GM23338 (cell line): ENCODE measurements at regions not wholly inside any gene's neighbourhood (a gene's known extent, or its start where the extent isn't known, plus 50 kb on each side); places are given as distances from the start of the nearest gene placed in this dataset.
"Not testable (repeated sequence)": the region's sequence is repeated elsewhere in the genome, so short reads cannot be mapped to it uniquely, and the experiment has no call there.

Experiments used
- ATAC-seq: fragments of 200-7000 bp; cut with Tn5 transposase; 3 replicates; pipeline ENCODE4 v1.9.1; 2020
- DNase-seq: peaks from one replicate; pipeline ENCODE4 v3.0.0-alpha.2; 2015; ENCODE audit warnings: low spot score
- H2AFZ ChIP-seq: fragments of 200-600 bp; sonication (generic); 2 replicates; pipeline ENCODE4 v1.8.0; 2016; ENCODE audit warnings: antibody characterized with exemption, mild to moderate bottlenecking, moderate library complexity
- H3F3A ChIP-seq: fragments of 200-600 bp; sonication (generic); replicated peaks from 2 replicates; pipeline ENCODE4 v1.8.0; 2017; ENCODE audit warnings: antibody characterized with exemption, mixed run types, low read depth
- H3K27ac ChIP-seq: fragments of 200-600 bp; sonication (generic); 2 replicates; pipeline ENCODE4 v1.6.1; 2016; ENCODE audit warnings: low read depth
- H3K27me3 ChIP-seq: fragments of 200-600 bp; sonication (generic); 2 replicates; pipeline ENCODE4 v1.8.0; 2016; ENCODE audit warnings: mild to moderate bottlenecking, mixed run types, moderate library complexity; ENCODE audit not compliant: insufficient read depth
- H3K36me3 ChIP-seq: fragments of 200-600 bp; sonication (generic); 2 replicates; pipeline ENCODE4 v1.8.0; 2016; ENCODE audit warnings: mild to moderate bottlenecking; ENCODE audit not compliant: insufficient read depth
- H3K4me1 ChIP-seq: fragments of 200-600 bp; sonication (generic); 2 replicates; pipeline ENCODE4 v1.8.0; 2016; ENCODE audit warnings: mild to moderate bottlenecking, moderate library complexity; ENCODE audit not compliant: insufficient read depth
- H3K4me2 ChIP-seq: fragments of 200-600 bp; sonication (generic); 2 replicates; pipeline ENCODE4 v1.7.1; 2017; ENCODE audit warnings: mixed run types
- H3K4me3 ChIP-seq: fragments of 200-600 bp; sonication (generic); 2 replicates; pipeline ENCODE4 v1.6.1; 2016; ENCODE audit warnings: mixed run types
- H3K79me2 ChIP-seq: fragments of 200-600 bp; sonication (generic); replicated peaks from 2 replicates; pipeline ENCODE4 v1.8.0; 2017; ENCODE audit warnings: mild to moderate bottlenecking; ENCODE audit not compliant: insufficient read depth
- H3K9me2 ChIP-seq: fragments of 200-600 bp; sonication (generic); 2 replicates; pipeline ENCODE4 v1.8.0; 2017; ENCODE audit not compliant: insufficient read depth
- H4K20me1 ChIP-seq: fragments of 200-600 bp; sonication (generic); replicated peaks from 2 replicates; pipeline ENCODE4 v1.8.0; 2017; ENCODE audit warnings: mild to moderate bottlenecking; ENCODE audit not compliant: insufficient read depth
- H3K27ac Mint-ChIP-seq: 2 replicates; pipeline ENCODE4 v1.8.0; 2020; ENCODE audit warnings: inconsistent platforms, mild to moderate bottlenecking, moderate library complexity, mixed read lengths
- H3K27me3 Mint-ChIP-seq: 3 replicates; pipeline ENCODE4 v1.8.0; 2022; ENCODE audit warnings: low read depth, mild to moderate bottlenecking, moderate library complexity, mixed read lengths, inconsistent platforms; ENCODE audit not compliant: insufficient read depth, poor library complexity
- H3K36me3 Mint-ChIP-seq: 3 replicates; pipeline ENCODE4 v1.8.0; 2021; ENCODE audit warnings: low read depth, mild to moderate bottlenecking, inconsistent platforms, moderate library complexity, mixed read lengths
- H3K4me1 Mint-ChIP-seq: 3 replicates; pipeline ENCODE4 v1.8.0; 2020; ENCODE audit warnings: mild to moderate bottlenecking, inconsistent platforms, mixed read lengths
- H3K4me3 Mint-ChIP-seq: 3 replicates; pipeline ENCODE4 v1.8.0; 2021; ENCODE audit warnings: moderate library complexity, mild to moderate bottlenecking, inconsistent platforms, mixed read lengths
- H3K9me3 Mint-ChIP-seq: 3 replicates; pipeline ENCODE4 v1.8.0; 2020; ENCODE audit warnings: moderate library complexity, mild to moderate bottlenecking, inconsistent platforms, mixed read lengths
- CTCF ChIP-seq, 2 experiments: fragments of 200-600 bp in 1 of 2; sonication (generic) in 1 of 2; conservative IDR thresholded peaks; 2 replicates each; pipeline versions ENCODE4 v1.5.1 to v1.6.1; 2016 to 2017; ENCODE audit warnings: antibody characterized with exemption in 2 of 2, low read depth in 2 of 2, mild to moderate bottlenecking in 2 of 2, moderate library complexity in 1 of 2
- EZH2 ChIP-seq: fragments of 200-600 bp; sonication (generic); IDR thresholded peaks from one replicate; pipeline ENCODE4 v1.8.0; 2017; ENCODE audit warnings: antibody characterized with exemption, mild to moderate bottlenecking, low read depth; ENCODE audit not compliant: unreplicated experiment
- EZH2phosphoT487 ChIP-seq: fragments of 200-600 bp; sonication (generic); IDR thresholded peaks from one replicate; pipeline ENCODE4 v1.8.1; 2018; ENCODE audit warnings: antibody characterized with exemption; ENCODE audit not compliant: unreplicated experiment
- POLR2AphosphoS5 ChIP-seq: IDR thresholded peaks from 2 replicates; pipeline ENCODE4 v1.6.1; 2016; ENCODE audit warnings: antibody characterized with exemption, low read depth

GRCh38 chr9:64774004-64774812 lies 510.8 kb downstream of the FOXD4L5 start:
- not testable (repeated sequence) for H3K36me3 Mint-ChIP-seq, H4K20me1 ChIP-seq, H3F3A ChIP-seq, H3K36me3 ChIP-seq, H3K4me2 ChIP-seq, H3K4me1 Mint-ChIP-seq, H3K27ac ChIP-seq, H3K27me3 Mint-ChIP-seq, H3K27ac Mint-ChIP-seq, H3K79me2 ChIP-seq, H3K9me3 Mint-ChIP-seq, H3K4me1 ChIP-seq, H2AFZ ChIP-seq, H3K4me3 ChIP-seq, ATAC-seq, H3K4me3 Mint-ChIP-seq, H3K9me2 ChIP-seq
- H3K27me3 ChIP-seq = peaks cover 37% of the 10 kb centered on the region
- TF ChIP-seq EZH2 = peak; percentile 6
- peak; percentile 0 for DNase-seq

GRCh38 chr9:64773491-64773931 lies 511.5 kb downstream of the FOXD4L5 start:
- no peaks in the 10 kb centered on the region for H3K36me3 Mint-ChIP-seq
- H3K4me1 ChIP-seq = no peaks in the 10 kb centered on the region
- H3K4me2 ChIP-seq = no peak overlapping the region
- peaks cover 8% of the 10 kb centered on the region for H3K27me3 Mint-ChIP-seq
- ATAC-seq (no peak), DNase-seq (peak; percentile 1)
- H3K4me3 Mint-ChIP-seq = no peak overlapping the region
- no peak overlapping the region for H3K4me3 ChIP-seq
- no peaks in the 10 kb centered on the region for H3K9me3 Mint-ChIP-seq
- no peaks in the 10 kb centered on the region for H4K20me1 ChIP-seq
- TF ChIP-seq CTCF (conservative IDR thresholded peaks at IDR 0.05; ENCODE audit: low read depth in 2 of 2) = no peak
- TF ChIP-seq POLR2AphosphoS5 = no peak
- no peak for TF ChIP-seq EZH2phosphoT487
- peak; percentile 50 for TF ChIP-seq EZH2
- H3K4me1 Mint-ChIP-seq = no peaks in the 10 kb centered on the region
- H3K27ac Mint-ChIP-seq = no peak overlapping the region
- H3K27me3 ChIP-seq = peaks cover 37% of the 10 kb centered on the region
- H3K9me2 ChIP-seq = no peaks in the 10 kb centered on the region
- H3K27ac ChIP-seq = no peak overlapping the region
- no peaks in the 10 kb centered on the region for H3K79me2 ChIP-seq
- H3K36me3 ChIP-seq = no peaks in the 10 kb centered on the region
- H3F3A ChIP-seq = no peaks in the 10 kb centered on the region
- no peak overlapping the region for H2AFZ ChIP-seq

- H3K36me3 ChIP-seq, H3K27me3 Mint-ChIP-seq, H3K4me2 ChIP-seq, H3K4me1 ChIP-seq, H3K36me3 Mint-ChIP-seq, ATAC-seq, H3F3A ChIP-seq, H3K4me3 ChIP-seq, H3K4me1 Mint-ChIP-seq, H3K79me2 ChIP-seq, H4K20me1 ChIP-seq, H3K27ac Mint-ChIP-seq, H3K4me3 Mint-ChIP-seq, H3K9me2 ChIP-seq, H3K9me3 Mint-ChIP-seq, H3K27ac ChIP-seq, H2AFZ ChIP-seq: not testable (repeated sequence)
- peak; percentile 0 for DNase-seq
- H3K27me3 ChIP-seq = peaks cover 37% of the 10 kb centered on the region
Observed at GRCh38 chr9:64772751-64773331, 512.2 kb downstream of the FOXD4L5 start.
